Activated T-cell treated with anti-CD3 and anti-CD28 coated beads, Interleukin-2, amount 50 U/mL, for 48 hours (primary cell): ENCODE measurements at regions not wholly inside any gene's neighbourhood (a gene's known extent, or its start where the extent isn't known, plus 50 kb on each side); places are given as distances from the start of the nearest gene placed in this dataset.

Experiments used
- DNase-seq, 2 experiments: peaks; one replicate each; pipeline ENCODE4 v3.0.0-alpha.2; 2020

GRCh38 chr12:132439333-132439904 lies 50.5 kb upstream of the FBRSL1 start:
- DNase-seq, result peak in 1 of 2 experiments; percentile 39

GRCh38 chr12:132438726-132439125 lies 51.2 kb upstream of the FBRSL1 start:
- no peak for DNase-seq

GRCh38 chr12:132437943-132438700 lies 51.8 kb upstream of the FBRSL1 start:
- no peak for DNase-seq

GRCh38 chr12:132437252-132437932 lies 52.6 kb upstream of the FBRSL1 start:
- no peak for DNase-seq

- DNase-seq, result no peak
Observed at GRCh38 chr12:132436791-132437251, 53.1 kb upstream of the FBRSL1 start.

- DNase-seq, result no peak
Observed at GRCh38 chr12:132435486-132436187, 54.3 kb upstream of the FBRSL1 start.

GRCh38 chr12:132433641-132434395 lies 56.1 kb upstream of the FBRSL1 start:
- no peak for DNase-seq

- DNase-seq, result no peak
Observed at GRCh38 chr12:132432721-132433577, 57.0 kb upstream of the FBRSL1 start.

- DNase-seq, result no peak
Observed at GRCh38 chr12:132432126-132432705, 57.7 kb upstream of the FBRSL1 start.

GRCh38 chr12:132430838-132431774 lies 58.8 kb upstream of the FBRSL1 start:
- no peak for DNase-seq

- peak in 1 of 2 experiments; percentile 67 for DNase-seq
Observed at GRCh38 chr12:132429946-132430643, 59.9 kb upstream of the FBRSL1 start.

GRCh38 chr12:132429602-132429945 lies 60.4 kb upstream of the FBRSL1 start:
- no peak for DNase-seq

- DNase-seq, result no peak
Observed at GRCh38 chr12:132428936-132429601, 60.9 kb upstream of the FBRSL1 start.

- DNase-seq, result no peak
Observed at GRCh38 chr12:132427999-132428935, 61.7 kb upstream of the FBRSL1 start.

- no peak for DNase-seq
Observed at GRCh38 chr12:132427174-132427768, 62.7 kb upstream of the FBRSL1 start.

- no peak for DNase-seq
Observed at GRCh38 chr12:132426349-132427173, 63.4 kb upstream of the FBRSL1 start.
